ENCODE measurements at regions not wholly inside any gene's neighbourhood (a gene's known extent, or its start where the extent isn't known, plus 50 kb on each side); places are given as distances from the start of the nearest gene placed in this dataset.
"Not testable (repeated sequence)": the region's sequence is repeated elsewhere in the genome, so short reads cannot be mapped to it uniquely, and the experiment has no call there.

- not testable (repeated sequence) for H3K27me3 ChIP-seq (ENCODE audit: control insufficient read depth, insufficient read depth, low read length); H3K9me3 ChIP-seq (ENCODE audit: control insufficient read depth, insufficient read depth, low read length); DNase-seq (ENCODE audit: low read depth, low spot score); H3K27ac ChIP-seq (ENCODE audit: low read length); H3K4me3 ChIP-seq (ENCODE audit: low read length); H3K4me1 ChIP-seq (ENCODE audit: control insufficient read depth, insufficient read depth, low read length); H3K36me3 ChIP-seq (ENCODE audit: control insufficient read depth, insufficient read depth, low read length)
- no CpG with 5 or more reads among the region's 30 CpGs for WGBS (ENCODE audit: insufficient coverage, insufficient read length)
These were observed 129.3 kb downstream of the ZNF486 start for GRCh38 chr19:20296314-20296713.

- Histone ChIP-seq H3K27ac (ENCODE audit: low read length) (no peak overlapping the region), H3K36me3 (ENCODE audit: control insufficient read depth, insufficient read depth, low read length) (no peaks in the 10 kb centered on the region), H3K9me3 (ENCODE audit: control insufficient read depth, insufficient read depth, low read length) (no peaks in the 10 kb centered on the region), H3K27me3 (ENCODE audit: control insufficient read depth, insufficient read depth, low read length) (no peaks in the 10 kb centered on the region), H3K4me3 (ENCODE audit: low read length) (no peak overlapping the region), H3K4me1 (ENCODE audit: control insufficient read depth, insufficient read depth, low read length) (no peaks in the 10 kb centered on the region)
- DNase-seq (ENCODE audit: low read depth, low spot score): no peak
These were observed 127.2 kb downstream of the ZNF486 start for GRCh38 chr19:20294181-20294580.

GRCh38 chr19:20292520-20292919 lies 125.5 kb downstream of the ZNF486 start:
- WGBS (ENCODE audit: insufficient coverage, insufficient read length): no CpG with 5 or more reads among the region's 1 CpG
- H3K4me3 ChIP-seq (ENCODE audit: low read length); H3K4me1 ChIP-seq (ENCODE audit: control insufficient read depth, insufficient read depth, low read length); H3K27me3 ChIP-seq (ENCODE audit: control insufficient read depth, insufficient read depth, low read length); DNase-seq (ENCODE audit: low read depth, low spot score); H3K36me3 ChIP-seq (ENCODE audit: control insufficient read depth, insufficient read depth, low read length); H3K9me3 ChIP-seq (ENCODE audit: control insufficient read depth, insufficient read depth, low read length); H3K27ac ChIP-seq (ENCODE audit: low read length): not testable (repeated sequence)

DNA sequence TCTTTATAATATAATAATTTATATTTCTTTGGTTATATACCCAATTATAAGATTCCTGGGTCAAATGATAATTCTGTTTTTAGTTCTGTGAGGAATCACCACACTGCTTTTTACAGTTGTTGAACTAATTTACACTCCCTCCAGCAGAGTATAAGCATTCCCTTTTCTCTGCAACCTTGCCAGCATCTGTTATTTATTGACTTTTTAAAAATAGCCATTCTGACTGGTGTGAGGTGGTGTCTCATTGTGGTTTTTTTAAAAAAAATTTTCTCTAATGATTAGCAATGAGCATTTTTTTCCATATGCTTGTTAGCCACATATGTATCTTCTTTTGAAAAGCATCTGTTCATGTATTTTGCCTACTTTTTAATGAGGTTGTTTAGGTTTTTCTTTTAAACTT lies 122.2 kb downstream of the ZNF486 start:
- H3K27ac ChIP-seq (ENCODE audit: low read length): no peak overlapping the region
- no peaks in the 10 kb centered on the region for H3K27me3 ChIP-seq (ENCODE audit: control insufficient read depth, insufficient read depth, low read length)
- no peak for DNase-seq (ENCODE audit: low read depth, low spot score)
- H3K36me3 ChIP-seq (ENCODE audit: control insufficient read depth, insufficient read depth, low read length): no peaks in the 10 kb centered on the region
- no peaks in the 10 kb centered on the region for H3K9me3 ChIP-seq (ENCODE audit: control insufficient read depth, insufficient read depth, low read length)
- no peak overlapping the region for H3K4me3 ChIP-seq (ENCODE audit: low read length)
- no peaks in the 10 kb centered on the region for H3K4me1 ChIP-seq (ENCODE audit: control insufficient read depth, insufficient read depth, low read length)

GRCh38 chr19:20287070-20287469 lies 120.1 kb downstream of the ZNF486 start:
- no peaks in the 10 kb centered on the region for H3K36me3 ChIP-seq (ENCODE audit: control insufficient read depth, insufficient read depth, low read length)
- no peaks in the 10 kb centered on the region for H3K27me3 ChIP-seq (ENCODE audit: control insufficient read depth, insufficient read depth, low read length)
- H3K9me3 ChIP-seq (ENCODE audit: control insufficient read depth, insufficient read depth, low read length): no peaks in the 10 kb centered on the region
- WGBS (ENCODE audit: insufficient coverage, insufficient read length): no CpG with 5 or more reads among the region's 3 CpGs
- no peak overlapping the region for H3K27ac ChIP-seq (ENCODE audit: low read length)
- H3K4me3 ChIP-seq (ENCODE audit: low read length): no peak overlapping the region
- DNase-seq (ENCODE audit: low read depth, low spot score): no peak
- H3K4me1 ChIP-seq (ENCODE audit: control insufficient read depth, insufficient read depth, low read length): no peaks in the 10 kb centered on the region

DNA sequence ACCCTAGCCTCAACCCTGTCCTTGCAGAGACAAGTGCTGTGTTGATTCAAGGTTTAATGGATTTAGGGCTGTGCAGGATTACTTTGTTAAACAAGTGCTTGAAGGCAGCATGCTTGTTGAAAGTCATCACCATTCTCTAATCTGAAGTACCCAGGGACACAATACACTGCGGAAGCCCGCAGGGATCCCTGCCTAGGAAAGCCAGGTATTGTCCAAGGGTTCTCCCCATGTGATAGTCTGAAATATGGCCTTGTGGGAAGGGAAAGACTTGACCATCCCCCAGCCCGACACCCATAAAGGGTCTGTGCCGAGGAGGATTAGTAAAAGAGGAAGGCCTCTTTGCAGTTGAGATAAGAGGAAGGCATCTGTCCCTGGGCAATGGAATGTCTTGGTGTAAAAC lies 118.9 kb downstream of the ZNF486 start:
- H3K4me1 ChIP-seq (ENCODE audit: control insufficient read depth, insufficient read depth, low read length); H3K4me3 ChIP-seq (ENCODE audit: low read length); H3K9me3 ChIP-seq (ENCODE audit: control insufficient read depth, insufficient read depth, low read length); H3K27ac ChIP-seq (ENCODE audit: low read length); H3K36me3 ChIP-seq (ENCODE audit: control insufficient read depth, insufficient read depth, low read length); H3K27me3 ChIP-seq (ENCODE audit: control insufficient read depth, insufficient read depth, low read length); DNase-seq (ENCODE audit: low read depth, low spot score): not testable (repeated sequence)
- no CpG with 5 or more reads among the region's 4 CpGs for WGBS (ENCODE audit: insufficient coverage, insufficient read length)

GRCh38 chr19:20279516-20279915 lies 112.5 kb downstream of the ZNF486 start:
- no peaks in the 10 kb centered on the region for H3K4me1 ChIP-seq (ENCODE audit: control insufficient read depth, insufficient read depth, low read length)
- no peaks in the 10 kb centered on the region for H3K27me3 ChIP-seq (ENCODE audit: control insufficient read depth, insufficient read depth, low read length)
- H3K4me3 ChIP-seq (ENCODE audit: low read length): no peak overlapping the region
- no peaks in the 10 kb centered on the region for H3K36me3 ChIP-seq (ENCODE audit: control insufficient read depth, insufficient read depth, low read length)
- no peaks in the 10 kb centered on the region for H3K9me3 ChIP-seq (ENCODE audit: control insufficient read depth, insufficient read depth, low read length)
- no CpG with 5 or more reads among the region's 4 CpGs for WGBS (ENCODE audit: insufficient coverage, insufficient read length)
- H3K27ac ChIP-seq (ENCODE audit: low read length): no peak overlapping the region
- DNase-seq (ENCODE audit: low read depth, low spot score): no peak

GRCh38 chr19:20278342-20278741 lies 111.3 kb downstream of the ZNF486 start:
- H3K4me1 ChIP-seq (ENCODE audit: control insufficient read depth, insufficient read depth, low read length): no peaks in the 10 kb centered on the region
- H3K27ac ChIP-seq (ENCODE audit: low read length): no peak overlapping the region
- H3K9me3 ChIP-seq (ENCODE audit: control insufficient read depth, insufficient read depth, low read length): no peaks in the 10 kb centered on the region
- H3K27me3 ChIP-seq (ENCODE audit: control insufficient read depth, insufficient read depth, low read length): no peaks in the 10 kb centered on the region
- H3K4me3 ChIP-seq (ENCODE audit: low read length): no peak overlapping the region
- H3K36me3 ChIP-seq (ENCODE audit: control insufficient read depth, insufficient read depth, low read length): no peaks in the 10 kb centered on the region
- no peak for DNase-seq (ENCODE audit: low read depth, low spot score)
- WGBS (ENCODE audit: insufficient coverage, insufficient read length): no CpG with 5 or more reads among the region's 7 CpGs

GRCh38 chr19:20276732-20277082 lies 109.7 kb downstream of the ZNF486 start:
- not testable (repeated sequence) for H3K4me3 ChIP-seq (ENCODE audit: low read length); H3K27me3 ChIP-seq (ENCODE audit: control insufficient read depth, insufficient read depth, low read length); H3K4me1 ChIP-seq (ENCODE audit: control insufficient read depth, insufficient read depth, low read length); DNase-seq (ENCODE audit: low read depth, low spot score); H3K36me3 ChIP-seq (ENCODE audit: control insufficient read depth, insufficient read depth, low read length); H3K27ac ChIP-seq (ENCODE audit: low read length); H3K9me3 ChIP-seq (ENCODE audit: control insufficient read depth, insufficient read depth, low read length)
- no CpG with 5 or more reads among the region's 1 CpG for WGBS (ENCODE audit: insufficient coverage, insufficient read length)

DNA sequence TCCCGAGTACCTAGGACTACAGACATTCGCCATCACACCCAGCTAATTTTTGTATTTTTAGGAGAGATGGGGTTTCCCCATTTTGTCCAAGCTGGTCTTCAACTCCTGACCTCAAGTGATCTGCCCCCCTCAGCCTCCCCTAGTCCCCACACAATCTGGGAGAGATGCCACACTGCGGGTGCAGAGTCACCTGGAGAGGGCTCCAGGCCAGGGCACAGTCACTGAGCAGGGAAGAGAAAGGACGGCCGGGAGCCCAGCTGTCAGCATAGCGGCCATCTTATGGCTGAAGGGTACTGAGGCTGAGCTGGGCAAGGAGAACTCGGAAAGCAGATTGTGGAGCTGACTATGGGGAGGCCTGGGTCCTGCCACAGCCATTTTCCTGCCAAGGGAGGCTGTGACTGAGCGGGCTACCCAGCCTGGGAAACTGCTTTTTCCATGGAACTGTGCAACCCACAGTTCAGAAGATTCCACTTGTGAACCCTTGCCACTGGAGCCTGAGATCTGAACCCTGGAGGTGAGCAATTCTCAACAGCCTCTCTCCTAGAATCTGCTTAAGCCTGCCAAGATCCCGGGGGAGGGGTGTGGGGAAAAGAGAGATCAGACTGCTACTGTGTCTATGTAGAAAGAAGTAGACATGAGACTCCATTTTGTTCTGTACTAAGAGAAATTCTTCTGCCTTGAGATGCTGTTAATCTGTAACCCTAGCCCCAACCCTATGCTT lies 109.2 kb downstream of the ZNF486 start:
- Histone ChIP-seq H3K4me1 (ENCODE audit: control insufficient read depth, insufficient read depth, low read length) (no peaks in the 10 kb centered on the region), H3K4me3 (ENCODE audit: low read length) (no peak overlapping the region), H3K27me3 (ENCODE audit: control insufficient read depth, insufficient read depth, low read length) (no peaks in the 10 kb centered on the region), H3K9me3 (ENCODE audit: control insufficient read depth, insufficient read depth, low read length) (no peaks in the 10 kb centered on the region), H3K36me3 (ENCODE audit: control insufficient read depth, insufficient read depth, low read length) (no peaks in the 10 kb centered on the region), H3K27ac (ENCODE audit: low read length) (no peak overlapping the region)
- no peak for DNase-seq (ENCODE audit: low read depth, low spot score)
- no CpG with 5 or more reads among the region's 9 CpGs for WGBS (ENCODE audit: insufficient coverage, insufficient read length)

- DNase-seq (ENCODE audit: low read depth, low spot score): no peak
- no peak overlapping the region for H3K27ac ChIP-seq (ENCODE audit: low read length)
- no CpG with 5 or more reads among the region's 4 CpGs for WGBS (ENCODE audit: insufficient coverage, insufficient read length)
These were observed 107.0 kb downstream of the ZNF486 start for GRCh38 chr19:20273951-20274570.

More at GRCh38 chr19:20273951-20274570, 107.0 kb downstream of the ZNF486 start:
- Histone ChIP-seq H3K9me3 (ENCODE audit: control insufficient read depth, insufficient read depth, low read length) (no peaks in the 10 kb centered on the region), H3K27me3 (ENCODE audit: control insufficient read depth, insufficient read depth, low read length) (no peaks in the 10 kb centered on the region), H3K4me1 (ENCODE audit: control insufficient read depth, insufficient read depth, low read length) (no peaks in the 10 kb centered on the region), H3K4me3 (ENCODE audit: low read length) (no peak overlapping the region), H3K36me3 (ENCODE audit: control insufficient read depth, insufficient read depth, low read length) (no peaks in the 10 kb centered on the region)

Data from iPS DF 6.9 (cell line).